SK-N-SH (cell line): ENCODE measurements at regions not wholly inside any gene's neighbourhood (a gene's known extent, or its start where the extent isn't known, plus 50 kb on each side); places are given as distances from the start of the nearest gene placed in this dataset.

Experiments used
- CTCF ChIA-PET: fragments of 300-600, 350-600 bp; formaldehyde crosslinking; extraction: SDS; loops from one replicate; lab custom pipeline; 2021; lab: Yijun Ruan, JAX
- POLR2A ChIA-PET: fragments of 350-600 bp; sonication (Branson Sonifier 250); formaldehyde crosslinking; extraction: SDS; loops from one replicate; lab custom pipeline; 2020; ENCODE audit warnings: antibody characterized with exemption, inconsistent platforms; lab: Yijun Ruan, JAX
- DNase-seq: peaks from one replicate; pipeline ENCODE4 v3.0.0; 2012
- H2AFZ ChIP-seq: fragments of 200-600 bp; sonication (generic); 2 replicates; pipeline ENCODE4 v1.8.1; 2016; ENCODE audit warnings: antibody characterized with exemption, mild to moderate bottlenecking, low read depth
- H3F3A ChIP-seq: fragments of 200-600 bp; sonication (generic); replicated peaks from 2 replicates; pipeline ENCODE3; 2016; ENCODE audit warnings: antibody characterized with exemption, mild to moderate bottlenecking; ENCODE audit not compliant: insufficient read depth
- H3K27ac ChIP-seq, 2 experiments: fragments of 200-500 bp in 1 of 2; fragments of 200-600 bp in 1 of 2; sonication (Bioruptor generic) in 1 of 2; sonication (generic), shearing (Covaris generic) in 1 of 2; 2 replicates each; pipeline versions ENCODE4 v1.5.1 to v1.6.1; 2014 to 2016; ENCODE audit warnings: low read depth in 2 of 2, inconsistent platforms in 1 of 2, low read length in 1 of 2, mild to moderate bottlenecking in 1 of 2, mixed read lengths in 1 of 2
- H3K27me3 ChIP-seq: fragments of 200-600 bp; sonication (generic), shearing (Covaris generic); 2 replicates; pipeline ENCODE4 v1.6.1; 2016; ENCODE audit warnings: mixed run types; ENCODE audit not compliant: insufficient read depth
- H3K36me3 ChIP-seq, 2 experiments: fragments of 200-500 bp in 1 of 2; fragments of 200-600 bp in 1 of 2; sonication (Bioruptor generic) in 1 of 2; sonication (generic) in 1 of 2; replicated peaks in 1 of 2; 2 replicates each; pipeline versions ENCODE3 to v1.5.1; 2014 to 2016; ENCODE audit warnings: low read length in 1 of 2, mild to moderate bottlenecking in 1 of 2; ENCODE audit not compliant: insufficient read depth in 2 of 2, control insufficient read depth in 1 of 2
- H3K4me1 ChIP-seq, 2 experiments: fragments of 200-500 bp in 1 of 2; fragments of 200-600 bp in 1 of 2; sonication (Bioruptor generic) in 1 of 2; sonication (generic), shearing (Covaris generic) in 1 of 2; 2 replicates each; pipeline versions ENCODE4 v1.5.1 to v1.6.1; 2014 to 2016; ENCODE audit warnings: low read depth in 1 of 2, low read length in 1 of 2, mixed run types in 1 of 2; ENCODE audit not compliant: insufficient read depth in 2 of 2, control insufficient read depth in 1 of 2
- H3K4me2 ChIP-seq: fragments of 200-600 bp; sonication (generic), shearing (Covaris generic); 2 replicates; pipeline ENCODE4 v1.6.1; 2017; ENCODE audit warnings: mixed run types
- H3K4me3 ChIP-seq, 2 experiments: fragments of 200-500 bp in 1 of 2; fragments of 200-600 bp in 1 of 2; sonication (Bioruptor generic) in 1 of 2; sonication (generic), shearing (Covaris generic) in 1 of 2; 2 replicates each; pipeline versions ENCODE4 v1.5.1 to v1.8.1; 2014 to 2016; ENCODE audit warnings: low read depth in 2 of 2, inconsistent platforms in 1 of 2, low read length in 1 of 2, mild to moderate bottlenecking in 1 of 2, mixed read lengths in 1 of 2, moderate library complexity in 1 of 2
- H3K79me2 ChIP-seq: fragments of 200-600 bp; sonication (generic); 2 replicates; pipeline ENCODE4 v1.8.1; 2017; ENCODE audit warnings: mild to moderate bottlenecking; ENCODE audit not compliant: insufficient read depth
- H3K9ac ChIP-seq: fragments of 200-600 bp; sonication (generic); 2 replicates; pipeline ENCODE4 v1.6.1; 2017; ENCODE audit warnings: mixed run types
- H3K9me2 ChIP-seq: fragments of 200-600 bp; sonication (generic); 2 replicates; pipeline ENCODE4 v1.6.1; 2017; ENCODE audit warnings: mixed run types
- H3K9me3 ChIP-seq: fragments of 200-600 bp; sonication (generic); 2 replicates; pipeline ENCODE4 v1.6.1; 2017; ENCODE audit warnings: mixed run types, mild to moderate bottlenecking, moderate library complexity
- H4K20me1 ChIP-seq: fragments of 200-600 bp; sonication (generic); 2 replicates; pipeline ENCODE4 v1.6.1; 2017; ENCODE audit warnings: mild to moderate bottlenecking, mixed run types; ENCODE audit not compliant: insufficient read depth
- CHD2 ChIP-seq: fragments of 150-350 bp; IDR thresholded peaks from 2 replicates; pipeline ENCODE4 v1.6.1; 2018; ENCODE audit warnings: low read length; ENCODE audit not compliant: partially characterized antibody
- FOSL2 ChIP-seq: IDR thresholded peaks from 2 replicates; pipeline ENCODE4 v1.4.0; 2012; ENCODE audit warnings: low read depth, mild to moderate bottlenecking, moderate library complexity, borderline replicate concordance
- FOXJ3 ChIP-seq: sonication (generic); formaldehyde crosslinking; IDR thresholded peaks from 2 replicates; pipeline ENCODE4 v1.5.1; 2020; ENCODE audit warnings: mild to moderate bottlenecking, missing genetic modification reagents
- GABPA ChIP-seq: IDR thresholded peaks from 2 replicates; pipeline ENCODE4 v1.4.0; 2012; ENCODE audit warnings: low read depth, mild to moderate bottlenecking
- JUND ChIP-seq: IDR thresholded peaks from 2 replicates; pipeline ENCODE4 v1.4.0; 2012
- MAX ChIP-seq: IDR thresholded peaks from 2 replicates; pipeline ENCODE4 v1.4.0; 2012; ENCODE audit warnings: low read depth
- MEF2A ChIP-seq: IDR thresholded peaks from 2 replicates; pipeline ENCODE4 v1.4.0; 2012; ENCODE audit warnings: low read depth, borderline replicate concordance
- MXI1 ChIP-seq: IDR thresholded peaks from 2 replicates; pipeline ENCODE4 v1.6.1; 2012; ENCODE audit warnings: mild to moderate bottlenecking, low read depth, low read length, improper control_type of control experiment
- NRF1 ChIP-seq: IDR thresholded peaks from 2 replicates; pipeline ENCODE4 v1.6.1; 2012; ENCODE audit warnings: low read depth, mild to moderate bottlenecking, low read length
- PBX3 ChIP-seq: IDR thresholded peaks from 2 replicates; pipeline ENCODE4; 2012
- POLR2AphosphoS5 ChIP-seq: IDR thresholded peaks from 2 replicates; pipeline ENCODE4 v1.6.1; 2012; ENCODE audit warnings: low read depth, low read length
- RCOR1 ChIP-seq: fragments of 150-350 bp; IDR thresholded peaks from 2 replicates; pipeline ENCODE4 v1.6.1; 2017; ENCODE audit warnings: antibody characterized with exemption, low read length
- REST ChIP-seq: IDR thresholded peaks from 2 replicates; pipeline ENCODE4 v1.6.1; 2012; ENCODE audit warnings: mild to moderate bottlenecking, low read depth, low read length, moderate library complexity
- RXRA ChIP-seq: IDR thresholded peaks from 2 replicates; pipeline ENCODE4 v1.4.0; 2012; ENCODE audit warnings: low read depth, mild to moderate bottlenecking, borderline replicate concordance
- SMC3 ChIP-seq: IDR thresholded peaks from 2 replicates; pipeline ENCODE4 v1.6.1; 2012; ENCODE audit warnings: low read depth, low read length, improper control_type of control experiment
- TAF1 ChIP-seq: IDR thresholded peaks from 2 replicates; pipeline ENCODE4 v1.6.1; 2012; ENCODE audit warnings: low read depth, mild to moderate bottlenecking, low read length, moderate library complexity, borderline replicate concordance
- USF2 ChIP-seq: fragments of 150-350 bp; IDR thresholded peaks from 2 replicates; pipeline ENCODE4 v1.6.1; 2017; ENCODE audit warnings: antibody characterized with exemption, low read length, low read depth, borderline replicate concordance
- YY1 ChIP-seq: IDR thresholded peaks from 2 replicates; pipeline ENCODE4 v1.4.0; 2012; ENCODE audit warnings: low read depth, mild to moderate bottlenecking
- WGBS: methylation state at CpG from one replicate; pipeline ENCODE4 v1.1.6; 2017; ENCODE audit warnings: low lambda C conversion rate; 5-methylcytosine and 5-hydroxymethylcytosine counted together

- POLR2A ChIA-PET: no interaction called here
- H3K79me2 ChIP-seq: no peaks in the 10 kb centered on the region
- H3K4me1 ChIP-seq: no peaks in the 10 kb centered on the region; a peak in 1 of 4 replicates
- no peak overlapping the region for H3K9ac ChIP-seq
- DNase-seq: no peak
- no peak overlapping the region for H2AFZ ChIP-seq
- H3K4me2 ChIP-seq: no peak overlapping the region
- no peaks in the 10 kb centered on the region for H3F3A ChIP-seq
- no peaks in the 10 kb centered on the region for H3K9me3 ChIP-seq
- H3K9me2 ChIP-seq: no peaks in the 10 kb centered on the region
- TF ChIP-seq PBX3 (no peak), USF2 (no peak), SMC3 (no peak), TAF1 (no peak), RXRA (no peak), POLR2AphosphoS5 (no peak), REST (no peak), FOSL2 (no peak), MXI1 (no peak), NRF1 (no peak), RCOR1 (no peak), FOXJ3 (CRISPR knock-in tag) (no peak), JUND (no peak), MAX (no peak), MEF2A (no peak), GABPA (no peak), CHD2 (no peak), YY1 (no peak)
- WGBS: 78% methylated on average over 24 of the region's 29 CpGs
- H3K36me3 ChIP-seq: no peaks in the 10 kb centered on the region
- no peak overlapping the region for H3K4me3 ChIP-seq
- H3K27me3 ChIP-seq: no peaks in the 10 kb centered on the region
- H4K20me1 ChIP-seq: no peaks in the 10 kb centered on the region
- H3K27ac ChIP-seq: no peak overlapping the region
- CTCF ChIA-PET: interaction anchor here (0.9 to 1.3 kb wide), 2 partner anchors 17 to 503 kb away, joined by 3 read pairs; no protein-coding TSS in a partner anchor
These were observed 537.6 kb downstream of the EFNB2 start for GRCh38 chr13:105997581-105998550.
